Karpas-422 (cell line): ENCODE measurements at regions not wholly inside any gene's neighbourhood (a gene's known extent, or its start where the extent isn't known, plus 50 kb on each side); places are given as distances from the start of the nearest gene placed in this dataset.

Experiments
- DNase-seq: peaks from one replicate; pipeline ENCODE4 v3.0.0-alpha.2; 2015
- H2AFZ ChIP-seq: fragments of 200-600 bp; sonication (generic); 2 replicates; pipeline ENCODE4 v1.6.1; 2014; ENCODE audit warnings: antibody characterized with exemption, low read length, mixed read lengths
- H3K27ac ChIP-seq: fragments of 200-600 bp; sonication (generic); 2 replicates; pipeline ENCODE4 v1.5.1; 2014; ENCODE audit warnings: mild to moderate bottlenecking, low read length, moderate library complexity
- H3K27me3 ChIP-seq: fragments of 200-600 bp; sonication (generic); 2 replicates; pipeline ENCODE4 v1.6.1; 2014; ENCODE audit warnings: low read length, mixed read lengths
- H3K36me3 ChIP-seq: fragments of 200-600 bp; sonication (generic); 2 replicates; pipeline ENCODE4 v1.6.1; 2014; ENCODE audit warnings: low read length, mixed read lengths; ENCODE audit not compliant: insufficient read depth
- H3K4me1 ChIP-seq: fragments of 200-600 bp; sonication (generic); 2 replicates; pipeline ENCODE4 v1.6.1; 2014; ENCODE audit warnings: mild to moderate bottlenecking, low read length, mixed read lengths
- H3K4me2 ChIP-seq: fragments of 200-600 bp; sonication (generic); 2 replicates; pipeline ENCODE4 v1.6.1; 2014; ENCODE audit warnings: low read length, low read depth, mild to moderate bottlenecking; ENCODE audit not compliant: poor library complexity, severe bottlenecking
- H3K4me3 ChIP-seq: fragments of 200-600 bp; sonication (generic); 2 replicates; pipeline ENCODE4 v1.5.1; 2014; ENCODE audit warnings: mild to moderate bottlenecking, antibody characterized with exemption, low read length, mixed read lengths
- H3K79me2 ChIP-seq: fragments of 200-600 bp; sonication (generic); 2 replicates; pipeline ENCODE4 v1.6.1; 2014; ENCODE audit warnings: mild to moderate bottlenecking, low read length, mixed read lengths
- H3K9ac ChIP-seq: fragments of 200-600 bp; sonication (generic); 2 replicates; pipeline ENCODE4 v1.6.0; 2014; ENCODE audit warnings: low read length
- H3K9me2 ChIP-seq: fragments of 200-600 bp; sonication (generic), shearing (Covaris generic); replicated peaks from 2 replicates; pipeline ENCODE4 v1.6.0; 2014; ENCODE audit warnings: mild to moderate bottlenecking, low read length, moderate library complexity; ENCODE audit not compliant: insufficient read depth
- H3K9me3 ChIP-seq: fragments of 300-700, 200-600 bp; sonication (generic); 2 replicates; pipeline ENCODE4 v1.6.1; 2014; ENCODE audit warnings: low read length, mixed read lengths
- H4K20me1 ChIP-seq: fragments of 200-600 bp; sonication (generic); 2 replicates; pipeline ENCODE4 v1.6.1; 2014; ENCODE audit warnings: mild to moderate bottlenecking, antibody characterized with exemption, low read length, low read depth; ENCODE audit not compliant: insufficient read depth

GRCh38 chr2:155235710-155236109 lies 537.2 kb downstream of the KCNJ3 start:
- H3K4me1 ChIP-seq, result no peaks in the 10 kb centered on the region
- H3K9me3 ChIP-seq, result peaks cover 6% of the 10 kb centered on the region; the same call in 1 of the 2 replicates
- H3K9me2 ChIP-seq, result no peaks in the 10 kb centered on the region
- H2AFZ ChIP-seq, result no peak overlapping the region
- no peak overlapping the region for H3K4me2 ChIP-seq
- H3K27me3 ChIP-seq, result no peaks in the 10 kb centered on the region
- H3K36me3 ChIP-seq, result no peaks in the 10 kb centered on the region
- H3K27ac ChIP-seq, result no peak overlapping the region
- H4K20me1 ChIP-seq, result no peaks in the 10 kb centered on the region
- H3K9ac ChIP-seq, result no peak overlapping the region
- no peaks in the 10 kb centered on the region for H3K79me2 ChIP-seq
- no peak for DNase-seq
- H3K4me3 ChIP-seq, result no peak overlapping the region

- H3K9ac ChIP-seq, result no peak overlapping the region
- DNase-seq, result peak; percentile 41
- H2AFZ ChIP-seq, result no peak overlapping the region
- H4K20me1 ChIP-seq, result no peaks in the 10 kb centered on the region
- H3K36me3 ChIP-seq, result no peaks in the 10 kb centered on the region
- no peaks in the 10 kb centered on the region for H3K9me2 ChIP-seq
- no peaks in the 10 kb centered on the region for H3K4me1 ChIP-seq
- H3K4me3 ChIP-seq, result no peak overlapping the region
- no peaks in the 10 kb centered on the region for H3K79me2 ChIP-seq
- no peak overlapping the region for H3K27ac ChIP-seq
- H3K4me2 ChIP-seq, result no peak overlapping the region
- H3K27me3 ChIP-seq, result no peaks in the 10 kb centered on the region
- peaks cover 2% of the 10 kb centered on the region; the same call in 1 of the 2 replicates for H3K9me3 ChIP-seq
Observed at GRCh38 chr2:155223781-155224406, 525.4 kb downstream of the KCNJ3 start.

- H3K9me2 ChIP-seq, result no peaks in the 10 kb centered on the region
- no peaks in the 10 kb centered on the region for H3K27me3 ChIP-seq
- H3K4me1 ChIP-seq, result no peaks in the 10 kb centered on the region
- H3K4me3 ChIP-seq, result no peak overlapping the region
- no peak overlapping the region for H2AFZ ChIP-seq
- peaks cover 9% of the 10 kb centered on the region; the same call in 1 of the 2 replicates for H3K9me3 ChIP-seq
- no peak overlapping the region for H3K9ac ChIP-seq
- no peak overlapping the region for H3K27ac ChIP-seq
- H3K36me3 ChIP-seq, result no peaks in the 10 kb centered on the region
- no peak overlapping the region for H3K4me2 ChIP-seq
- no peak for DNase-seq
- H3K79me2 ChIP-seq, result no peaks in the 10 kb centered on the region
- H4K20me1 ChIP-seq, result no peaks in the 10 kb centered on the region
Observed at GRCh38 chr2:155218945-155219344, 520.5 kb downstream of the KCNJ3 start.

GRCh38 chr2:155218292-155218924 lies 519.9 kb downstream of the KCNJ3 start:
- Histone ChIP-seq H3K79me2 (no peaks in the 10 kb centered on the region), H4K20me1 (no peaks in the 10 kb centered on the region), H3K9me2 (no peaks in the 10 kb centered on the region), H3K9ac (no peak overlapping the region), H3K4me1 (no peaks in the 10 kb centered on the region), H2AFZ (no peak overlapping the region), H3K36me3 (no peaks in the 10 kb centered on the region), H3K4me2 (no peak overlapping the region), H3K4me3 (no peak overlapping the region), H3K9me3 (peaks cover 9% of the 10 kb centered on the region; the same call in 1 of the 2 replicates), H3K27ac (no peak overlapping the region), H3K27me3 (no peaks in the 10 kb centered on the region)
- DNase-seq, result no peak

GRCh38 chr2:155215037-155215707 lies 516.7 kb downstream of the KCNJ3 start:
- Histone ChIP-seq H3K9me2 (no peaks in the 10 kb centered on the region), H3K36me3 (no peaks in the 10 kb centered on the region), H3K9me3 (peaks cover 17% of the 10 kb centered on the region; the same call in 1 of the 2 replicates), H4K20me1 (no peaks in the 10 kb centered on the region), H3K27ac (no peak overlapping the region), H3K4me1 (no peaks in the 10 kb centered on the region), H2AFZ (no peak overlapping the region), H3K27me3 (no peaks in the 10 kb centered on the region), H3K4me2 (no peak overlapping the region), H3K4me3 (no peak overlapping the region), H3K79me2 (no peaks in the 10 kb centered on the region), H3K9ac (no peak overlapping the region)
- DNase-seq, result no peak

GRCh38 chr2:155209696-155210450 lies 511.4 kb downstream of the KCNJ3 start:
- Histone ChIP-seq H3K9me3 (peaks cover 16% of the 10 kb centered on the region; the same call in 1 of the 2 replicates), H3K27me3 (no peaks in the 10 kb centered on the region), H2AFZ (no peak overlapping the region), H3K4me1 (no peaks in the 10 kb centered on the region), H3K4me3 (no peak overlapping the region), H3K36me3 (no peaks in the 10 kb centered on the region), H3K9me2 (no peaks in the 10 kb centered on the region), H4K20me1 (no peaks in the 10 kb centered on the region), H3K9ac (no peak overlapping the region), H3K27ac (no peak overlapping the region), H3K4me2 (no peak overlapping the region), H3K79me2 (no peaks in the 10 kb centered on the region)
- DNase-seq, result no peak

- no peaks in the 10 kb centered on the region for H4K20me1 ChIP-seq
- DNase-seq, result no peak
Observed at GRCh38 chr2:155203178-155203577, 504.7 kb downstream of the KCNJ3 start.

GRCh38 chr2:155200753-155201152 lies 502.3 kb downstream of the KCNJ3 start:
- no peak for DNase-seq
- no peak overlapping the region for H3K4me2 ChIP-seq
- H3K27ac ChIP-seq, result no peak overlapping the region
- no peaks in the 10 kb centered on the region for H3K27me3 ChIP-seq
- H4K20me1 ChIP-seq, result no peaks in the 10 kb centered on the region
- no peak overlapping the region for H3K9ac ChIP-seq
- H3K9me3 ChIP-seq, result peaks cover 23% of the 10 kb centered on the region
- no peaks in the 10 kb centered on the region for H3K36me3 ChIP-seq
- H3K79me2 ChIP-seq, result no peaks in the 10 kb centered on the region
- H3K9me2 ChIP-seq, result no peaks in the 10 kb centered on the region
- H2AFZ ChIP-seq, result no peak overlapping the region
- H3K4me1 ChIP-seq, result no peaks in the 10 kb centered on the region
- no peak overlapping the region for H3K4me3 ChIP-seq

More at GRCh38 chr2:155203178-155203577, 504.7 kb downstream of the KCNJ3 start:
- H3K4me1 ChIP-seq, result no peaks in the 10 kb centered on the region
- H3K79me2 ChIP-seq, result no peaks in the 10 kb centered on the region
- no peak overlapping the region for H3K27ac ChIP-seq
- H3K9me3 ChIP-seq, result peaks cover 20% of the 10 kb centered on the region; the same call in 1 of the 2 replicates
- no peaks in the 10 kb centered on the region for H3K36me3 ChIP-seq
- H2AFZ ChIP-seq, result no peak overlapping the region
- no peak overlapping the region for H3K9ac ChIP-seq
- no peak overlapping the region for H3K4me2 ChIP-seq
- no peak overlapping the region for H3K4me3 ChIP-seq
- no peaks in the 10 kb centered on the region for H3K27me3 ChIP-seq
- H3K9me2 ChIP-seq, result no peaks in the 10 kb centered on the region
